GM18498 (cell line): ENCODE measurements at regions not wholly inside any gene's neighbourhood (a gene's known extent, or its start where the extent isn't known, plus 50 kb on each side); places are given as distances from the start of the nearest gene placed in this dataset.

ENCODE experiments used
- ATAC-seq: cut with Tn5 transposase; IDR thresholded peaks from one replicate; pipeline ENCODE4 v1.9.1; 2021; ENCODE audit warnings: mild to moderate bottlenecking, moderate library complexity; ENCODE audit not compliant: unreplicated experiment

DNA sequence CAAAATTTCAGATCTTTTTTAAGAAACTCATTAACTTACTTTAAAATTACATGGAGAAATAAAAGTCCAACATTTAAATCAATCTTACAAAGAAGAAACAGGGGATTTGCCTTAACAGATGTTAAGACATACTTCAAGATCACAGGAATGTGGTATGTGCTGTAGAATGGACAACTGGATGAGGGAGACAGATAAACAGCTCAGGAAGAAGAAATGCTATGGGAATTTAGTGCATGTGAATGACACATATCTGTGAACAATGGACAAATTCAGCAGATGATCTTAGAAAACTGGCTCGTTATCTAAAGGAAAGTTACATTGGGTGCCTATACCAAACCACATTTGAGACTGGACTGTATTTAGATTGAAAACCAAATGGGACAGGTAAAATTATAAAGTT, 246.8 kb upstream of the AGAP1 start:
- no peak for ATAC-seq

DNA sequence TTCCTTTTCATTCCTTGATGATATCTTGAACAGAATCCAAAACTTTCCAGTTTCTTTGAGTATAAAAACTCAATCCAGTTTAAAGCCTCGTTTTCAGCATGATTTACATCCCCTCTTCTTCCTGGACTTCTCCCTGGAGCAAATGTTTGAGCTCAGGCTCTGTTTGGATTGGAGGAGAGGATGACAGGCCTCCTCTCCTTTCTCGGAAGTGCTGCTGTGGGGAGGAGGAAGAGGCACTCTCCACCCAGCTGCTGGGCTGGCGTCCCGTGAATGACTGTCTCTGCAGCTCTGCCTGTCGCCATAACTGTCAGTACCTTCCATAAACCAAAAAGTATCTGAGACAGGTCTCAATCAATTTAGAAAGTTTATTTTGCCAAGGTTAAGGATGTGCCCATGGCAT, 238.2 kb upstream of the AGAP1 start:
- no peak for ATAC-seq

DNA sequence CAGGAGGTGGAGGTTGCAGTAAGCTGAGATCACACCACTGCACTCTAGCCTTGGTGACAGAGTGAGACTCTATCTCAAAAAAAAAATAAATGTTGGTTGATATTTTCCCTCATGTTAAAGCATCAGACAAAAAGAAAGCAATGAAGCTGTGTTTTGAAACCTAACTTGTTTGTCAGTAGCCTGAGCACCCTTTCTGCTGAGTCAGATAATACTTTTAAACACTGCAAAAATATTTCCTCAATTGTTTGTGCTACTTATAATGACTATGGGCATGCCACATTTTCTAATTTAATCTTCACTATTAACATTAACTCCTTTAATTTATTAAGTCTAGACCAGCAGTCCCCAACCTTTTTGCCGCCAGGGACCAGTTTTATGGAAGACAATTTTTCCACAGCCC, 236.3 kb upstream of the AGAP1 start:
- no peak for ATAC-seq

DNA sequence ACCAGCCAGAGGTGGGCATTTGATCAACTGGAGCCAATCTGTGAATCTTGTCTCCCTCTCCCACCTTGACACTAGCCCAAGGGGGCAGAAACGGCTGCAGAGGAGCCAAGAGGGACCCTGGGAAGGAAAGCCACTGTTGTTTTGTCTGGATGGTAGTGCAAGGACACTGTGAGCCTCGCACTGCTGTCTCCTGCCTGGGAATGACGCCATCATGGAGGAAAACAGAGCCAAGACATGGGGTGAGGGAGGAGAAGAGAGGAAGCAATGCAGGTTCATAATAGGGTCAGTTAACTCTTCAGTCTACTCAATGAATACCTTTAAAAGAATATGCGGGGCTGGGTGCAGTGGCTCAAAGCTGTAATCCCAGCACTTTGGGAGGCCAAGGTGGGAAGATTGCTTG, 231.1 kb upstream of the AGAP1 start:
- ATAC-seq = no peak

DNA sequence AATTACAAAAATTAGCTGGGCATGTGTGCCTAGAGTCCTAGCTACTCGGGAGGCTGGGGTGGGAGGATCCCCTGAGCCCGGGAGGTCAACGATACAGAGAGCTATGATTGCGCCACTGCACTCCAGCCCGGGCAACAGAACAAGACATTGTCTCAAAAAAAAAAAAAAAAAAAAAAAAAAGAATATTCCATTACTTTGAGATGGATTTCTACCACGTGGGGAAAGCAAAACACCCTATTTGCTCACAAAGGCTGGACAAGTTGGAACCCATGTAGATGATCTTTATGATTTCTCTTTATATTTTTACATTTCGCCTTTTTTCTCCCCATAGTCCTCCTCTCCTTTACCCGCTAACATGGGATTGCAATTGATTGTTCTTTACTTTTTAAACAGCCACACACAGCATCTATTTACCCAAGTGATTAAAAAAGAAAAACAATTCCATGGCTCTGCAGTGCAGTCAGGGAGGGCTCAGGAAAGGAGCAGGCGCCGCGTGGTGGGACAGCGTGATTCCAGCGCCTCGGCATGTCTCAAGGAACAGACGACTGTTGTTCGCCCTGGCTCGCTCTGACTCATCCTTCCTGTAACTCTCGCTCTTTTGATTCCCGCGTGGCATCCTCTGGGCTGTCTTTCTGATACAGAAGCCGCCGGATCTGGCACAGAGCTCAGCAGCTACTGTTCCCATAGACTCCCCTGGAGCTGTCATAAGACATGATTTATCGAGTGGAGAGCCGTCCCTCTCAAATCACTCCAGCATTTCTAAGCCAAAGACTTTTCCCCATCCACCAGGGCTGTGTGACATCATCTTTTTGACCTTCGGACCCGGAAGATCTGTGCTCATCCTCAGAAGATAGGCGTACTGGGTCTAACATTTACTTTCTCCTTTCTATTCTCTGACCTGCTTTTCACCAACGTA, 230.4 kb upstream of the AGAP1 start:
- ATAC-seq = no peak

DNA sequence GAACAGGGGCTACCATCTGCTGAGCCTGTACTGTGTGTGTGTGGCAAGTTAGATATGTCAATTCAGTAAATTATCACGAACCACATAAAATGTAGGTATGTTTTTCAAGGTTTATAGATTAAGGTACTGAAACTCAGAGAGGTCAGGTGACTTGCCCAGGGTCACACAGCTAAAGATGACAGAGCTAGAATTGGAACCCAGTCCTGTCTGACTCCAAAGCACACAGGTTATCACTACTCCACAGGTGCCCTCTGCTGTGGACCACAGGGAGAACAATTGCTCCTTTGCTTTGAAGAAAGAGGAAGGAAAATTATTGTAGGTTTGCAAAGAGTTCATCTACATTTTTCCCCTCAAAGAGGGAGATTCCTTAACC, 229.7 kb upstream of the AGAP1 start:
- ATAC-seq = no peak

DNA sequence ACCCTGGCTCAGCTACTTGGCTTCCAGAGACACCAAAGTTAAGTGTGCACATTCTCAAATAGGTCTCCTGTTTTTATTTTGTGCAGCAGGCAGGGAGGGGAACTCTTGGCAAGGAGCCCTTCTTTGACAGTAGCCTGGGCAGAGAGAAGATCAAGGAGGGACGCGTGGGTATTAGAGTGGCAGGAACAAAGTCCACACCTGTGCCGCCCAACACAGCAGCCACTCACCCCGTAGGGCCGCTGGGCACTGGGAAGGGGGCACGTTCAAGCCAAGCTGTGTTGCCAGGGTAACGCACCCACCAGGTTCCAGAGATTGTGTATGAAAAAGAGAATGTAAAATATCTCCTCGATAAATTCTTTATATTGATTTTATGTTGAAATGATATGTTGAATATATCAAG, 229.3 kb upstream of the AGAP1 start:
- no peak for ATAC-seq

DNA sequence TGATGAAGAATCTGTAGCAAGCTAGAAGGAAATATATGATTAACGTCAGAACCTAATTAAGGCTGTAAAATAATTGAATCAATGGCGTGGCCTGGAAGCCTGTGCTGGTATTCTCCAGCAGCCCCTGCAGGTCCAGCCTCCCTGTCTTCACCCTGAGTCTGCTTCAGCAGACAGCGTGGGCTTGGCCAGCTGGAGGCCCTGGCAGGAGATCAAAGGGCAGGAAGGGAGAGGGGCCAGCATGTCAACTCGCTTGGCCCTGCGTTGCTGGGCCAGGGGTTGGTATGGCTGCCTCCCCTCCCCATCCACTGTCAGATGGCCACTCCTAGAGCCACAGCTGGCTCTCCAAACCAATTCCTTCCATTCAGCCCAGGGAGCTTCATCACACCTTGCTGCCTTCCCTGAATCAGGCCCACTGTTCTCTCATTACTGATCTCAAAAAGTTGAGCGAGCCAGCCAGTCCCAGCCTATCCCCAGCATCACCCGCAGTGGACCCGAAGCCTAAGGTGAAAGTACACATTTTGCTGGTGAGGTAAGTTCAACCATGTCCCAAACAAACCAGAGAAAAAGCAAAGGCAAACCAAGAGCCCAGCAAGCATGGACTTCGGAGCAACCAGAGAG, 228.4 kb upstream of the AGAP1 start:
- ATAC-seq = no peak

DNA sequence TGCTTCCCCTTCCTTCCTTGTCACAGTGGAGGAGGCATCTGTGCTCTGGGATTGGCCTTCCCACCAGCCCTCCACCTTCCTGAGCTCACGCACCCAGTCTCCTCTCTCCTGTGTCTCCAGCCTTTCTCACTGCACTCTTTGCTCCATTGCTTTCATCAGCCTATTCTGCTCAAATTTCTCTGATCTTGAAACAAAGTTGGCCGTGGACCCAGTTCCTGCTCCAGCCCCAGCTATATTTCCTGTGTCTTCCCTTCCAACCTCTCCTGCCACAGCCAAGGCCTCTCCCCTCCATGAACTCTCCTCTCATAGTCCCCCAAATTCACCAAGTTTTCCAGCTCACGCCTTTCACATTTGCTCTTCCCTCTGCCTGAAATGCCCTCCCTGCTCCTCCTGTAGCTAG, 226.6 kb upstream of the AGAP1 start:
- no peak for ATAC-seq

DNA sequence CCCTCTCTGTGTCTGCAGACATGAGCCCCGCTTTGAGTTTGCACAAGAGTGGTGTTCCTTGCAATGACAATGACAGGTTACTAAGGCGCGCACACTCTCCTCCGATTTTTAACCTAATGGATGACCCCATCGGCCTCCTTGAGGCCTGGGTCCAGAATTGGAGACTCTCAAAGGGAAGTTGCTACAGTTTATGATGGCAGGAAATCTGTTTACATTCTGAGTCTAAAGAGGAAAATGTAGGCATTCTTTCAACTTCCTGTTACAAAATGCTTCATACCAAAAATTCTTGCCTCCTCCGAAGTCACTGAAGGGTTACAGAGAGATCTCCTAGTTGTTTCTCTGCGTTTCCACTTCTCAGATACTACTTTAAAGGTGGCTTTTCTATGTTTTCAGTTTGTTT, 225.3 kb upstream of the AGAP1 start:
- ATAC-seq = no peak

DNA sequence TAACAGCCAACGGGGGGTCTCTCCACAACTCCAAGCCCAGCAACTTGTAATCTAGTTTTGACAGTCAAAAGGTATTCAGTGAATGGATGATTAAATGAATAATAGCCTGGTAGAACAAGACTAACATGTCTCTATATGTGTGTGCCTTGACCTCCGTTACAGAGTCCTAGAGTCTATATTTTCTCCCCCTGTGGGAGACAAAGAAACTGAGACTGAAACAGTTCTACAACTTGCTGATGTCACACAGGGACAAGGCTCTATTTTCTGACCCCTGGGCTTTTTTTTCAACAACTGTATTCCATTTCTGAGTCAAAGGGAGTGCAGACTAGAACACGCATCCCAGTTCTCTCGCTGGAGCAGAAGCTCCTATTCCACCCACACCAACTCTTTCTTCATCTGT, 223.6 kb upstream of the AGAP1 start:
- peak; percentile 44 for ATAC-seq

DNA sequence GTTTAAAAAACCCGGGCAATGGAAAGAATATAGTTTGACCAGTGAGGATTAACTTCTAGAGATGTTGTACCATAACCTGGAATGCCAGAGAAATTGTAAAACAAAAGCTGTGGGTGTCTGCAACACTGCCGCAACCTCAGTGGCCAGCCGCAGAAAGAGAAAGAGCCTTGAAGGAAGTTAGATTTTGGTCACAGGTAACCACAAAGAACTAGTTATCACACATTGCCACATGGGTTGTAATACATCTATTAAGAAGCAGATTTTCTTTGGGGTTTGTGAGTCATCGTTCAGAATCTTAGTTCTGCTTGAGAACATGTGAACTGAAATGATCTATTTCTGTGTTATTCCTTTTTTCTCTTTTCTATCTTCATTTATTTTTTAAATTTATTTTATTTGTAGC, 222.9 kb upstream of the AGAP1 start:
- ATAC-seq = peak; percentile 93

DNA sequence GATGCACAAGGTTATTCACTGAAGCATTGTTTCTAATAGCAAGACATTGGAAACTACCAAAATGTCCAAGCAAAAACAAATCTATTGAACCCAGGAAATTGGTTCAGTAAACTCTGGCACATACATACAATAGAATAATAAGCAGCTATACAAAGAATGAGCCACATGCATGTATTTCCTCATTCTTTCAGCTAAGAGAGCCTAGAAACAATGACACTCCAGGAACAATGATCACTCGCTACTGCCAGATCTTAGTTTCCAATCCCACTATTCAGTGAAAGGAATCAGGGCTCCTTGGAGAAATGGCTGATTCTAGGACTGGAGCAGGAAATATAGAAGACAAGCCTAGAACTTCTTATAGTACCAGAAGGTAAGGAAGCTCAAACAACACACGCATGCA, 221.9 kb upstream of the AGAP1 start:
- ATAC-seq = no peak

DNA sequence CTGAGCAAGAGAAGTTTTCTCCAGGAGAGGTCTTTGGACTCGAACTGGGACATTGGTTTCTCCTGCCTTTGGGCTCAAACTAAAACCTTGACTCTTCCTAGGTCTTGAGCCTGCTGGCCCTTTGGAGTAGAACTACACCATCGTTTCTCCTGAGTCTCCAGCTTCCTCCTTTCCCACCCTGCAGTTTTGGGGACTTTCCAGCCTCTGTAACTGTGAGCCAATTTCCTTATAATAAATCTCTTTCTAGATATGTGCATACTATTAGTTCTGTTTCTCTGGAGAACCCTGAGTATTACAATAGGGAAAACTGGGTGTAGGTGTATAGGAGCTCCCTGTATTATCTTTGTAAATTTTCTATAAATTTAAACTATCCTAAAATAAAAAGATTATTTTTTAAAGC, 219.8 kb upstream of the AGAP1 start:
- ATAC-seq = no peak

DNA sequence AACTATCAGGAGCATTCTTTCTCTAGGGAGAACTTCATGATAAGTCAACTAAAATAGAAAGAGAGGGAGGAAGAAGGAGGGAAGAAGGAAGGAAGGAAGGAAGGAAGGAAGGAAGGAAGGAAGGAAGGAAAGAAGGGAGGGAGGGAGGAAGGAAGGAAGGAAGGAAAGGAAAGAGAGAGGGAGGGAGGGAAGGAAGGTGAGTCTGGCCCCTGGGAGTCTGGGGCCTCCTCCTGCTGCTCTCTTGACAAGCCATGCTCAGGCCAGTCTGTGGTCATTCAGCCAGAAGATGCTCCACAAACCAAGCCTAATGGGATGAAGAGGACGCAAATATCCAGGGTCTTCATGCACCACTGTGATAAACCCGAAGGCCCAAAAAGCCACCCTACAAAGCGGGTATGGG, 216.4 kb upstream of the AGAP1 start:
- ATAC-seq = no peak

DNA sequence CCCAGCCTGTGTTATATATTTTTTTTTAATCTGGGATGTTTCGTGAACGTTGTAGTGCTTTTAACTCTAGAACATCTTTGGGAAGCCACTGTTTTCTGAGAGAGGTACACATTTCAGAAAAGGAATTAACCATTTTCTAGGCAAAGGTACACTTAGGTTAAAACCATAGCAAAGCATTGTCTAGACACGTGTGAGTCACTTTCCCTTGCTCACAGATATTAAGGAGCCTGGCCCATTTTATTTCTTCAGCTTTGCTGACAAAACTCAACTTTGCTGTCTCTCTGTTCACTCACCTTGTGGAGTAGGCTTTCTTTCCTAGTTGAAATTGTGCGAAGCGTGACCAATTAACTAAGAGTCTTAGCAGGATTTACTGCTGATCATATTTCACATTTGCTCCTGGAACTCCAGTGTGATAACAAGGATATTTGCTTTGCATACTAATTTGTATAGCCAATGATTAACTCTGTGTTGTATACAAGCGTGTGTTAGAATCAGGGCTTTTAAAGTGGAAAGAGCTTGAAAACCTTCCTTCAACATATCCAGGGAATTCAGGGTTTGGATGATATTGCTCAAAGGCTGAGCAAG, 215.0 kb upstream of the AGAP1 start:
- ATAC-seq = no peak

DNA sequence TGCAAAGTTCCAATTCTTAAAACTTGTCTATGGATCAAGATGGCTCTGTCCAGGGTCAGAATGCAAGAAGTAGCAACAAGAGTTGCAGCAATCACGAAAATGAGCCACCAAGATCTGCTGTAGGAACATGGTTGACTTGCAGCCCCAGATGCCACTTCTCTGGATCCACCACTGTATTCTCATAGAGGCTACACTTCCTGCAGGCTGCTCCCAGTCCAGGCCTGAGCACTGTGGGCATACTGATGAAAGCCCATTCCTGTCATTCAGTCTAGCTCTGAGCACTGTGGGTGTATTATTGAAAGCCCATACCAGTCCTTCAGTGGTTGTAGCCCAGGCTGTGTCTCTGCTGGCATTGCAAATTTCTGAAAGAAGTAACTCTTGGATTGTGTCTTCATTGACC, 213.9 kb upstream of the AGAP1 start:
- no peak for ATAC-seq

DNA sequence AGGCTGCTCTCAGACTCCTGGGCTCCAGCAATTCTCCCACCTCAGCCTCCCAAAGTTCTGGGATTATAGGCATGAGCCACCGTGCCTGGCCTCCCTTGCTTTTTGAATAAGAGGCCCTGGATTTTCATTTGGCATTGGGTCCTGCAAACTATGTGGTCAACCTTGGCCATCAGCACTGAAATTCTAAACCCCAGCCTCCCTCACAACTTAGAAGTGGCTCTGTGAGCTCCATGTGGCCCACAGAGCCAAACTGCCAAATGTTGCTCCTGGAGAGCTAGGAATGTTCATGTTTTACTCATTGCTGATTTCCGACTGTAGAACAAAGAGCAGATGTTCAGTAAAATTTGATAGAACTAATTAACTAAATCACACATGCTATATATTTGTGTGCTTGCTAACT, 210.6 kb upstream of the AGAP1 start:
- ATAC-seq = no peak

DNA sequence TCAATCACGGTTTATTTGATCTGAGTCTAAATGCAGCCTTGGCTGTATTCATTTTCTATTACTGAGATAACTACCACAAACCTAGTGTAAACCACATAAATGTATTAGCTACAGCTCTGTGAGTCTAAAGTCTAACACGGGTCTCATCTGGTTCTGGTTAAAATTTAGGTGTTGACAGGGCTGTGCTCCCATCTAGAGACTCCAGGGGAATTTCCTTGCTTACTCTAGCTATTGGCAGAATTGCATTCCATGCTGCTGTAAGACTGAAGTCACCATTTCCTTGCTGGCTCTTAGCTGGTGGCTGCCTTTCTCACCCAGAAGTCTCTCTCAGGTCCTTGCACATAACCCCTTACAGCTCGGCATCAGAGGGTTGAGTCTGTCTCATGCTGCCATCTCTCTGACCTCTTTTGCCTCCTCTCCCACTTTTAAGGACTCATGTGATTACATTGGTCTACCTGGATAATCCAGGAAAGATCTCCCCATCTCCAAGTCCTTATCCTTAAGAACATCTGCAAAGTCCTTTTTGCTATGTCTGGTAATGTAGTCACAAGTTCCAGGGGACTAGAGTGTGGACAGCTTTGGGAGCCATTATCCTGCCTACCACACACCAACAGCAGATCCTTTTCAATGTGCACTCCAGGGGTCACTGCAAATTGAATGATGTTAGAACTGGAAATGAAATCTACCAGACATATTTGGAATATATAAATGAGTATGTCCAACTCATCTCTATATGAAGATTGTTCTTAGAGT, 207.0 kb upstream of the AGAP1 start:
- ATAC-seq = no peak

DNA sequence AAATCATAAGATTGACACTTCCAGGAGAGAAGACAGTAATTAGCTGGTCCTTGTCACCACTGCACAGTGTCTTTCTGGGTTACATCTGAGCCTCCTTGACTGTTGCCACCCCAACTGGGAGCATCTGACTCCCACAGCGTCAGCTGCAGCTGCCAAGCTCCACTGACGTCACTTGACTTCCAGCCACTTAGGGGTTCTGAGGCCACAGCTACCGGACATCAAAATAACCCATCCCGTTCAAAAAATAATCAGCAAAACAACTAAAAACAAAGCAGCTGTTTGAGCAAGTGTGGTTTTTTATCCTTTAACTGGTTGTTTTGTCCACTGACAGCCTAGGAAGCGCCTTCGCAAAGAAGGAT, 206.5 kb upstream of the AGAP1 start:
- ATAC-seq = no peak

DNA sequence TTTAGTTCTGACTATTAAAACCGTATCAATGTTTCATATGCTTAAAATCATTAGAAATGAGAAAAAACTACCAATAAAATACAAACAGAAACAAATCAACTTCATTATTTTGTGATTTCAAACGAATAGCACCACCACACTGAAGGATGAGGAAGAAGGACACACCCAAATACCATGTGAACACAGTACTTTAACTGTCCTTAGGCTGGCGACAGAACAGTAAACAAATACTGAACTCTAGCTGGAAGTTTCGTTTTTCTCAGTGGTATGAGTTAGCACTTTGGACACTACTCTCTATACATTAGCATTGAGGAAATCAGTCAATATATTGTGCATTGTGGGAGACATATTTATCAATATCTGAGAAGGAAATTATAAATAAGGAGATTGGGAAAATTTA, 202.4 kb upstream of the AGAP1 start:
- no peak for ATAC-seq

DNA sequence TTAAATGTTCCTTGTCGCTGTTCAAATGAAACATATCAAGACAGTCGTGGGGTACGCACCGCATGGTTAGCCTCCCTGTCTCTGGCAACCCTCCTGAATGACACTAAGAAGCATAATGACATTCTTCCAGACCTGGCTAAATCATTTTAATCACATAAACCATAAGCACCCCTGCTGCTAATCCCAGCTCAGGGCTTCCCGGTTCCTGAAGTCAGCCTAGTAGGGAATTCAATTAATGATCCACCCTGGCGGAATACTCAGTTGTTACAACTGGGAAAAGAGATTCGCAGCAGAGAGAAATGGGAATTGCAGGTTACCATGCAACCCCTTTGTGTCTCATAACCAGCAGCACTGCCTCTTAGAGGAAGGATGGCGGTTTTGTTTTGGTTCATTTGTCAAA, 200.8 kb upstream of the AGAP1 start:
- ATAC-seq = no peak
